Smooth muscle cell (in vitro differentiated cells): ENCODE measurements at regions not wholly inside any gene's neighbourhood (a gene's known extent, or its start where the extent isn't known, plus 50 kb on each side); places are given as distances from the start of the nearest gene placed in this dataset.
A peak's percentile ranks its signal among the peaks of the same experiment; 100 is the strongest.

Experiments used
- DNase-seq: peaks from one replicate; lab custom pipeline; 2025; ENCODE audit not compliant: unreplicated experiment; lab: John Stamatoyannopoulos, UW
- H2AFZ ChIP-seq: fragments of 200-600 bp; sonication (generic); 2 replicates; pipeline ENCODE4 v1.6.0; 2016; ENCODE audit warnings: antibody characterized with exemption, low read depth, mild to moderate bottlenecking
- H3F3A ChIP-seq: fragments of 200-600 bp; sonication (generic); 2 replicates; pipeline ENCODE4 v1.6.0; 2017; ENCODE audit warnings: antibody characterized with exemption, low read depth
- H3K27ac ChIP-seq: fragments of 200-600 bp; sonication (generic); 2 replicates; pipeline ENCODE4 v1.5.1; 2016; ENCODE audit warnings: low read depth, mild to moderate bottlenecking
- H3K27me3 ChIP-seq: fragments of 200-600 bp; sonication (generic); 2 replicates; pipeline ENCODE4 v1.6.1; 2016; ENCODE audit warnings: low read depth, mild to moderate bottlenecking
- H3K36me3 ChIP-seq: fragments of 200-600 bp; sonication (generic); 2 replicates; pipeline ENCODE4 v1.5.1; 2016; ENCODE audit warnings: low read depth
- H3K4me1 ChIP-seq: fragments of 200-600 bp; sonication (generic); 2 replicates; pipeline ENCODE4 v1.5.1; 2016; ENCODE audit warnings: low read depth
- H3K4me2 ChIP-seq: fragments of 200-600 bp; sonication (generic); 2 replicates; pipeline ENCODE4 v1.6.0; 2016; ENCODE audit warnings: mild to moderate bottlenecking
- H3K4me3 ChIP-seq: fragments of 200-600 bp; sonication (generic); 2 replicates; pipeline ENCODE4 v1.5.1; 2016; ENCODE audit warnings: mild to moderate bottlenecking
- H3K79me2 ChIP-seq: fragments of 200-600 bp; sonication (generic); 2 replicates; pipeline ENCODE4 v1.6.0; 2016; ENCODE audit warnings: low read depth, mild to moderate bottlenecking
- H3K9ac ChIP-seq: fragments of 200-600 bp; sonication (generic); 2 replicates; pipeline ENCODE4 v1.6.0; 2016; ENCODE audit warnings: low read depth
- H3K9me3 ChIP-seq: fragments of 200-600 bp; sonication (generic); replicated peaks from 2 replicates; pipeline ENCODE4 v1.5.1; 2016; ENCODE audit warnings: low read depth
- H4K20me1 ChIP-seq: fragments of 200-600 bp; sonication (generic); 2 replicates; pipeline ENCODE4 v1.6.0; 2016; ENCODE audit warnings: low read depth
- WGBS: methylation state at CpG from one replicate; pipeline ENCODE4 v1.1.7; 2016; ENCODE audit warnings: low lambda C conversion rate; 5-methylcytosine and 5-hydroxymethylcytosine counted together
- TF ChIP-seq, protein P1 (sequence below): fragments of 200-600 bp; sonication (generic); IDR thresholded peaks from 2 replicates; pipeline ENCODE4 v1.5.1; 2017; ENCODE audit warnings: borderline replicate concordance, mild to moderate bottlenecking, antibody characterized with exemption; ENCODE audit not compliant: insufficient read depth, poor library complexity, severe bottlenecking

GRCh38 chr2:156800065-156800653 lies 364.0 kb downstream of the GPD2 start:
- H3K27me3 ChIP-seq = no peaks in the 10 kb centered on the region
- no peaks in the 10 kb centered on the region for H3F3A ChIP-seq
- peaks cover 34% of the 10 kb centered on the region for H3K4me1 ChIP-seq
- no peak overlapping the region for H3K4me3 ChIP-seq
- peak overlapping the region; percentile 35 for H2AFZ ChIP-seq
- TF ChIP-seq, protein P1, sequence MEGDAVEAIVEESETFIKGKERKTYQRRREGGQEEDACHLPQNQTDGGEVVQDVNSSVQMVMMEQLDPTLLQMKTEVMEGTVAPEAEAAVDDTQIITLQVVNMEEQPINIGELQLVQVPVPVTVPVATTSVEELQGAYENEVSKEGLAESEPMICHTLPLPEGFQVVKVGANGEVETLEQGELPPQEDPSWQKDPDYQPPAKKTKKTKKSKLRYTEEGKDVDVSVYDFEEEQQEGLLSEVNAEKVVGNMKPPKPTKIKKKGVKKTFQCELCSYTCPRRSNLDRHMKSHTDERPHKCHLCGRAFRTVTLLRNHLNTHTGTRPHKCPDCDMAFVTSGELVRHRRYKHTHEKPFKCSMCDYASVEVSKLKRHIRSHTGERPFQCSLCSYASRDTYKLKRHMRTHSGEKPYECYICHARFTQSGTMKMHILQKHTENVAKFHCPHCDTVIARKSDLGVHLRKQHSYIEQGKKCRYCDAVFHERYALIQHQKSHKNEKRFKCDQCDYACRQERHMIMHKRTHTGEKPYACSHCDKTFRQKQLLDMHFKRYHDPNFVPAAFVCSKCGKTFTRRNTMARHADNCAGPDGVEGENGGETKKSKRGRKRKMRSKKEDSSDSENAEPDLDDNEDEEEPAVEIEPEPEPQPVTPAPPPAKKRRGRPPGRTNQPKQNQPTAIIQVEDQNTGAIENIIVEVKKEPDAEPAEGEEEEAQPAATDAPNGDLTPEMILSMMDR = no peak
- 31% methylated on average over 3 of the region's 3 CpGs for WGBS
- no peaks in the 10 kb centered on the region for H3K9me3 ChIP-seq
- H3K36me3 ChIP-seq = no peaks in the 10 kb centered on the region
- DNase-seq = no peak
- H3K79me2 ChIP-seq = no peaks in the 10 kb centered on the region
- H3K4me2 ChIP-seq = no peak overlapping the region
- no peak overlapping the region for H3K27ac ChIP-seq
- H4K20me1 ChIP-seq = no peaks in the 10 kb centered on the region
- no peak overlapping the region for H3K9ac ChIP-seq

DNA sequence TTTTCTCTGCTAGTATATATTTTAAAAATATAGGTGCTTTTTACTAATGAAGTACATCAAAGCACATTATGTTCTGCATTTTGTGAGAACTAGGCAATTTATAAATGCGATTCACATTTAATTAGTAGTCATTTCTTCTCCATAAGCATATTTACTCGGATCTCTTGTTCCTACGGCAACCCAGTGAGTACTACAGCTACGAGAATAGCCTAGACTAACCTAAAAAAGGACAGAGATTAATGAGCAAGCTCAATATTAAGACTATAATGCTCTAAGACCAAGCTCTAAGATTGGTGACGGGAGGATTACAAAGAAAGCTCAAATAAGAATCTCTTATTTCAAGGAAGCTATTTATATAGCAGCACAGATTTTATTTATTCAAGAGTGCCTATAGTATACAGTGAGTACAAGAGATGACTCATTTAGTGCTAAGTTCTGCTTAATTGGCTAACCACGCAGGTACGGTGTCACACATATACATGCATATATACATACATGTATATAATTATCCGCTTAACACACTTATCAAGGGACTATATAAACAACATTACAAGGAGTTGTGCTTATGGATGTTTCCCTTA lies 364.7 kb downstream of the GPD2 start:
- Histone ChIP-seq H3K36me3 (no peaks in the 10 kb centered on the region), H3K9ac (no peak overlapping the region), H3K9me3 (no peaks in the 10 kb centered on the region), H3K79me2 (no peaks in the 10 kb centered on the region), H3K4me2 (no peak overlapping the region), H3K27me3 (no peaks in the 10 kb centered on the region), H3K4me3 (no peak overlapping the region), H2AFZ (no peak overlapping the region), H3K27ac (no peak overlapping the region), H4K20me1 (no peaks in the 10 kb centered on the region), H3F3A (no peaks in the 10 kb centered on the region), H3K4me1 (peaks cover 34% of the 10 kb centered on the region)
- 77% methylated on average over 8 of the region's 8 CpGs for WGBS
- TF ChIP-seq, protein P1 = no peak
- DNase-seq = no peak

- Histone ChIP-seq H3K4me2 (peak overlapping the region; percentile 44), H3F3A (no peaks in the 10 kb centered on the region), H3K27ac (no peak overlapping the region), H3K79me2 (no peaks in the 10 kb centered on the region), H3K4me1 (peaks cover 34% of the 10 kb centered on the region), H3K9me3 (no peaks in the 10 kb centered on the region), H3K9ac (no peak overlapping the region), H3K27me3 (no peaks in the 10 kb centered on the region), H3K4me3 (peak overlapping the region; percentile 40), H3K36me3 (no peaks in the 10 kb centered on the region), H4K20me1 (no peaks in the 10 kb centered on the region), H2AFZ (peak overlapping the region; percentile 60)
- DNase-seq = no peak
- 45% methylated on average over 10 of the region's 10 CpGs for WGBS
- TF ChIP-seq, protein P1 = no peak
These were observed 367.1 kb downstream of the GPD2 start for GRCh38 chr2:156803243-156803642.

GRCh38 chr2:156803967-156804366 lies 367.8 kb downstream of the GPD2 start:
- Histone ChIP-seq H3K9ac (no peak overlapping the region), H3F3A (no peaks in the 10 kb centered on the region), H3K27ac (no peak overlapping the region), H3K4me2 (no peak overlapping the region), H3K79me2 (no peaks in the 10 kb centered on the region), H3K9me3 (no peaks in the 10 kb centered on the region), H3K27me3 (no peaks in the 10 kb centered on the region), H3K36me3 (no peaks in the 10 kb centered on the region), H4K20me1 (no peaks in the 10 kb centered on the region), H3K4me3 (peak overlapping the region; percentile 40), H3K4me1 (peaks cover 34% of the 10 kb centered on the region), H2AFZ (peak overlapping the region; percentile 60)
- DNase-seq = no peak
- TF ChIP-seq, protein P1 = no peak
- WGBS = 74% methylated on average over 5 of the region's 5 CpGs
